RWPE2 (cell line): ENCODE measurements at regions not wholly inside any gene's neighbourhood (a gene's known extent, or its start where the extent isn't known, plus 50 kb on each side); places are given as distances from the start of the nearest gene placed in this dataset.

Experiments
- ATAC-seq: fragments of 200-7000 bp; cut with Tn5 transposase; 3 replicates; pipeline ENCODE4 v1.9.1; 2021; ENCODE audit warnings: low read depth
- DNase-seq: peaks from one replicate; pipeline ENCODE4 v3.0.0-alpha.2; 2020; ENCODE audit warnings: low spot score
- H3K27ac ChIP-seq: fragments of 450-650 bp; 2 replicates; pipeline ENCODE4 v1.5.1; 2017; ENCODE audit warnings: mild to moderate bottlenecking; ENCODE audit not compliant: poor library complexity, severe bottlenecking
- H3K27me3 ChIP-seq: fragments of 250-450 bp; sonication (Bioruptor Pico); 2 replicates; pipeline ENCODE4 v1.5.1; 2021; ENCODE audit warnings: mild to moderate bottlenecking, moderate library complexity; ENCODE audit not compliant: insufficient read depth, poor library complexity, severe bottlenecking
- H3K36me3 ChIP-seq: fragments of 250-450 bp; sonication (Bioruptor Pico); 2 replicates; pipeline ENCODE4 v1.5.1; 2020; ENCODE audit warnings: low read depth, mild to moderate bottlenecking, moderate library complexity
- H3K4me1 ChIP-seq: fragments of 250-450 bp; sonication (Bioruptor Pico); 2 replicates; pipeline ENCODE4 v1.5.1; 2021; ENCODE audit warnings: mild to moderate bottlenecking, moderate library complexity; ENCODE audit not compliant: insufficient read depth, poor library complexity, severe bottlenecking
- H3K4me3 ChIP-seq: fragments of 250-450 bp; sonication (Bioruptor Pico); 2 replicates; pipeline ENCODE4 v1.5.1; 2021; ENCODE audit warnings: mild to moderate bottlenecking, moderate library complexity; ENCODE audit not compliant: severe bottlenecking
- H3K9me3 ChIP-seq: fragments of 250-450 bp; sonication (Bioruptor Pico); 2 replicates; pipeline ENCODE4 v1.5.1; 2021; ENCODE audit warnings: mild to moderate bottlenecking, moderate library complexity; ENCODE audit not compliant: severe bottlenecking
- CTCF ChIP-seq: fragments of 450-650 bp; IDR thresholded peaks from one replicate; pipeline ENCODE4 v1.5.1; 2017; ENCODE audit warnings: mild to moderate bottlenecking, moderate library complexity; ENCODE audit not compliant: poor library complexity, severe bottlenecking

- H3K36me3 ChIP-seq = no peaks in the 10 kb centered on the region
- no peak for TF ChIP-seq CTCF
- H3K27me3 ChIP-seq = no peaks in the 10 kb centered on the region
- H3K4me3 ChIP-seq = no peak overlapping the region
- no peaks in the 10 kb centered on the region for H3K9me3 ChIP-seq
- no peaks in the 10 kb centered on the region for H3K4me1 ChIP-seq
- ATAC-seq = no peak
- no peak for DNase-seq
- H3K27ac ChIP-seq = no peak overlapping the region
Observed at GRCh38 chr3:69569520-69569919, 169.7 kb upstream of the MITF start.

- ATAC-seq = no peak
Observed at GRCh38 chr3:69568951-69569350, 170.3 kb upstream of the MITF start.

GRCh38 chr3:69568458-69568857 is 170.8 kb upstream of the MITF start:
- no peak for ATAC-seq
- no peaks in the 10 kb centered on the region for H3K27me3 ChIP-seq
- no peaks in the 10 kb centered on the region for H3K4me1 ChIP-seq
- no peak overlapping the region for H3K4me3 ChIP-seq
- H3K27ac ChIP-seq = no peak overlapping the region
- no peaks in the 10 kb centered on the region for H3K36me3 ChIP-seq
- H3K9me3 ChIP-seq = no peaks in the 10 kb centered on the region
- DNase-seq = no peak
- TF ChIP-seq CTCF = no peak

More at GRCh38 chr3:69568951-69569350, 170.3 kb upstream of the MITF start:
- Histone ChIP-seq H3K4me1 (no peaks in the 10 kb centered on the region), H3K9me3 (no peaks in the 10 kb centered on the region), H3K4me3 (no peak overlapping the region), H3K27ac (no peak overlapping the region), H3K27me3 (no peaks in the 10 kb centered on the region), H3K36me3 (no peaks in the 10 kb centered on the region)
- no peak for TF ChIP-seq CTCF
- no peak for DNase-seq

- Histone ChIP-seq H3K4me3 (no peak overlapping the region), H3K4me1 (no peaks in the 10 kb centered on the region), H3K9me3 (no peaks in the 10 kb centered on the region), H3K36me3 (no peaks in the 10 kb centered on the region), H3K27ac (no peak overlapping the region), H3K27me3 (no peaks in the 10 kb centered on the region)
- DNase-seq (no peak), ATAC-seq (no peak)
- TF ChIP-seq CTCF = no peak
Observed at GRCh38 chr3:69567710-69568052, 171.6 kb upstream of the MITF start.

- H3K9me3 ChIP-seq = no peaks in the 10 kb centered on the region
- no peaks in the 10 kb centered on the region for H3K36me3 ChIP-seq
- no peak for DNase-seq
- H3K27me3 ChIP-seq = no peaks in the 10 kb centered on the region
- no peak overlapping the region for H3K4me3 ChIP-seq
- no peak for TF ChIP-seq CTCF
- ATAC-seq = no peak
- no peaks in the 10 kb centered on the region for H3K4me1 ChIP-seq
- no peak overlapping the region for H3K27ac ChIP-seq
Observed at GRCh38 chr3:69567023-69567709, 172.1 kb upstream of the MITF start.
